ENCODE measurements at regions not wholly inside any gene's neighbourhood (a gene's known extent, or its start where the extent isn't known, plus 50 kb on each side); places are given as distances from the start of the nearest gene placed in this dataset.

DNA sequence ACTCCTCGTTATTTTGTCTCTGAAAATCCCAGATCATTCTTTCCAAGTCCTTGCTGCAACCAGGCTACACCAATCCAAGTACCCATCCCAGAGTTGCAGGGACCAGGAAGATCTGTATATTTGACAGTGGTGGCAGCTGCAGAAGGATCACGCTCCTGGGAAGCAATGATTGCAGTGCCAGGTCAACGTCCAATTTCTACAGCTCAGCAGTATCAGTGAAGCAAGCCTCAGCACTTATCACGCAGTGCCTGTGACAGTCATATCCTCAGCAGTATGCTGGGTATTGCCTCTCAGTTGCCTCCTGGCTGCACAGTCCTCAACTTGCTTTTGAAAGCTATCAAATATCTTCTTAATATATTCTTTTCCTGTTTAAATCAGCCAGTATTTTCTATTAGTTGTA lies 66.7 kb downstream of the BARHL2 start:
- no peak for DNase-seq

DNA sequence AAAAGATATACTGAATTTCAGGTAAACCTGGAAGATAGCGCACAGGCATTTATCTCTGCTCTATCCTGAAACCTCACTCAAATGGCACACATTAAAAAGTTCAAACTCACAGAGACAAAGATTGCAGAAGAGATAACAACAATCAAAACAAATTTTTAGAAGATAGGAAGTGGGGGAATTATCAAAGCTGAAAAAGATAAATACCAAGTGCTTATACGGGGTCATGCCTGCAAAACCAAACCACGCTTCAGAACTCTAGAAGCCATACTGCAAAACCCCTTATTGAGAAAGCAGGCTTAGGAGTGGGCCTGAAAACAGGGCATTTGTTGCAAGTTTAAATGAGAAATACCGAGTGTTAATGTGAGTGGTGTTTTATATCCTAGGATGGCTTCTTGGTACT lies 76.8 kb downstream of the BARHL2 start:
- no peak for DNase-seq

DNA sequence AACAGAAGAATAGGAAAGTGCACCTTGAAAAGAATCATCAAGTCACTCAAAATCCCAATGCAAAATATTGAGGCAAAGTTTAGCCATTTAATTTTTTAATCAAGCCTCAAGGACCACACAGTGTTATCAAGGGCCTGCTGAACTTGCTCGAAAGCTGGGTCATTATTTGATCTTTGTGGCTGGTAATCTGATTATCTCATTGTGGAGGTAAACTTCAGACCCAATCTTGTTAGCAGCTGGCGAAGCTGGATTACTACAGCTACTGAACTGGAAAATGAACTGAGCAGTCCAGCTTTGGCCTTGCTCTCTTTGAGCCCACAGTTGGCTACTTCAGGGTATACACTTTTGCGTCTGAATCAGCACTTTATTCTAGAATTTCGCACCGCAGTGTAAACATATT lies 94.4 kb downstream of the BARHL2 start:
- DNase-seq, result peak; percentile 98

DNA sequence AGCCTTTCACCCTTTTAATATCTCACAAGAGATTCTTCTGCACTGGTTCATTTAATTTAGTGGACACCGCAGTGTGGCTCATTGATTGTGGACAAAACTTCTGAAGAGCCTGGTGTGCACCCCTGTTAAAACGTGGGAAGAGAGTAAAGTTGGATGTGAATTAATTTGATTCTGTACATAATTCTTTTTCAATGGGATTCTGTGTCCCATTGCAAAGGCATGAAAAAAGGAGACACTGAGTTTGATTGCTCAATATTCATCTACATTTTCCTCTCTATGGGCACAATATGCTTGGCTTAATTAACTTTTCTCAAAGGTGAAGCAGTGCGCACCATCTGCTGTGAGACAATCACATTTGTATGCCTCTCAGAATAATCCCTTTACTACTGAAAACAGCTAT lies 95.1 kb downstream of the BARHL2 start:
- DNase-seq, result peak; percentile 94

DNA sequence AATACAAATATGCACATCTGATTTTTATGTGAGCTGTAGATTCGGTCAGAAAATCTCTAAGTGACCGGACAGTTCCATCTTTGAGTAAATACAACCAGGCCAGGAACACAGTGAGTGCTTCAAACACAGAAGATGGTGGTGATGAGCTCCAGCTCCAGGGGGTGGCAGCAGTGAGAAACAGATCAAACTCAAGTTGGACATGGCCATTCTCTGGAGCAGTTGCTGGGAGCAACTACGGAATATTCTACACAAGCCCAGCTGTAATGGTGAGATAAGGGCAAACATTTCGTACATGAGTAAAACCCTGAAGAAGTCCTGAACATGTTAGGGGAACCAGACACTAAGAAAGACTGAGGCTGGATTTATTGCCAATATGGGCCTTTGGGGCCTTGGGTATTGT lies 100.7 kb downstream of the BARHL2 start:
- peak; percentile 80 for DNase-seq

DNA sequence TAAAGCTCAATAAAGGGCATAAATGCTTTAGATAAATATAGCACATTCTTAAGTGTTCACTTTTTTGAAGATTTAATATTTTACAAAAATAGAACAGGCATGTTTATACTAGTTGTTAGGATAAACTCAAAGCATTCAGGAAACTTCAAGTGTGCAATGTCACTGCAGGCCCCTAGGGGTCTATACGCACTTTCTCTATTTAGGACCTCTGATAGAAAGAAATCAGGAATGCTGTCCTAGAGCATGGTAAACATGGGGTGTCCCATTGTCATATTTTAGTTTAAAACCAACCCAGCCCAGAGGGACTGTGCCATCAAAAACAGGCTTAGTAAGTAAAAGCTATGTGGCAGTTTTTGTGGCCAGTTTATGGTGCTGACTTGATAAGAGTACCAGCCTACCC lies 102.2 kb downstream of the BARHL2 start:
- peak; percentile 46 for DNase-seq

DNA sequence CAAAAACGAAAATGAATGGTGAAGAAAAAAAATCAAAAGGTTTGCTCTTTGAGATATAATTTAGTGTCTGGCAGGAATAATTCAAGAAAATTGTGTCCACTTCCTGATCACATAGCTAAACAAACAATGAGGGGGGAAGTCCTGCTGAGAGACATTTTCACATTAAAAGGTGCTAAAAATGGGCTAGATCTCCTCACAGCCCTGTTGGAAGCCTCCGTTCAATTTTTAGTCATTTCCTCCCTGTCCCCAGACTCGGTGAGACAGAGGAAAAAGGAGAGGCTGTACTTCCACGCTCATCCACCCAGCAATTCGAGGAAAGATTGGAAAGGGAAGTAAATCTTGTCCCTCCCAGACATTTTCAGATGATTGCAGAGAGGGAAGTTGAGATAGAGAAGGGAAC lies 103.7 kb downstream of the BARHL2 start:
- DNase-seq, result no peak

DNA sequence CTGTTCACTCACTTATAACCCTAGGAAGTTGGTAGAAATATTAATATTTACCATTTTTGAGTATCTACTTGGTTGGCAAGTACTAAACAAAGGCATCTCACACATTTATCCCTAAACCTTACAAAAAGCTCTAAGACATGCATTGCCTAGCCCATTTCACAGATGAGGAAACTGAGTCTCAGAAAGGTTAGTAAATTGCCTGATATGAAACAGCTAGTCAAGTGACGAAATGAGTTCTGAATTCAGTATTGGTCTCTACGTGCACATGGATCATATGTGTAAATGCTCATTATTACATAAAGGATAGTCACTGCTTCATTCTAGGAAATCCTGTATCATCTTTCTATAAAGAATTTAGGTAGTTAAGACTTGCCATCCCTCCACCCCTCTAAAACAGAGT lies 105.1 kb downstream of the BARHL2 start:
- no peak for DNase-seq

DNA sequence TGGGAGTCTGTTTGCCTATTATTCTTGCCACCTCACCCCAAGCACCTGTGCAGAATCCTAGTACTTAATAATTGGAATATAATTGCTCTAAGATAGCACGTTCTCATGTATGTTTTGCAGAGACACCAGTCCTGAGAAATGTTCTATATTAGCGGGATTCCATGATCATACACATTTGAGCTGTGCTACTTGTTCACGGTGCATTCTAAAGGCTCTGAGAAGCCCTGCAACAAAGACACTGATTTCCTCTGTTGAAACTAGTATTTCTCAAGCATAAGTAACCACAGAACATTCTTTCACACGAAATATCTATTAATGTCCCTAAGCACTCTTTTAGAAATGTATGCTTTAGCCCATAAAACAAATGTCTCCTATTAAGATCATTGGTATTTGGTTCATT lies 109.4 kb downstream of the BARHL2 start:
- DNase-seq, result no peak

DNA sequence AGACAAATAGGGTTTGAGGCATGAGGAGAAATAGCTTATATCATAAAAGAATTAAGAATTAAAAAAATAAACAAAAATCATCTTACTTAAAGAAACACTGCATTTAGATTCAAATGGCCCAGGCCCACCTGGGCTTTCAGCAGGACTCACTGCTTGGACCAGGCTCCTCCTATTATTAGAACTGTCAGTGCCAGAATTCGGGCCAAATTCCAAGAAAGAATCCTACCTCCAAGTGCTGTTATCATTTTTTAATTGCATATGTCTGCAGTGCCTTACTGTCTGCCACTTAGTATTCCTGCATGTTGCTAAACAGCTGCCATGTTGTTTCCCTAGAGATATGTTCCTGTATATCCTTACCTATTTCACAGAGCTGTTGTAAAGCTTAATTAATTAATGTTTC lies 112.0 kb downstream of the BARHL2 start:
- DNase-seq, result no peak

DNA sequence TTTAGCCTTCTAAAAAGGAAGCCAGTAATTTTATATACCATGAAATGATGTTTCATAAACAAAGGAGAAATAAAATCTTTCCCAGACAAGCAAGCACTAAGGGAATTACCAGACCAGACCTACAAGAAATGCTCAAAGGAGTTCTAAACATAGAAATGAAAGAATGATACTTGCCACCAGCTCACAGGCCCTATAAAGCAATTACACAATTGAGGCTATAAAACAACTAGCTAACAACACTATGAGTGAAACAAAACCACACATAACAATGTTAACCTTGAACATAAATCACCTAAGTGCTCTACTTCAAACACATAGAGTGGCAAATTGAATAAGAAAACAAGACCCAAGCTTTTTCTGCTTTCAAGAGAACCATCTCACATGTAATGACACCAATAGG lies 123.8 kb downstream of the BARHL2 start:
- no peak for DNase-seq

DNA sequence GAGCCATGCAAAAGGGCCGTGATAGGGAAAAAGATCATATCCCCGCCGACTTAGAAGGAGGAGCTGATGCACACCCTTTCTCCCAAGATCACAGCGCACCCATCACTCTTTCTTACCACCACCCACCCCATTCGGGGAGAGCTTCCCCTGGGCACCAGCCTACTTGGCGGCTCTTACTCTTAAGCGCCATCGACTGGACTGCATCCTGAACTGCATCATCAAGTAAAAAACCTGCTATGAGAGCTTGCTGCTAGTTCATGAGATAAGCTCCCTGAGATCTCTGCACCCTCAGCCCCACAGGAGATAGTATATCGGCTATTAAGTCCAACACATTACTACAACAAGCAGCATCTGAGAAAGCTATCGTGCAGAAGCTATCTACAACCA lies 125.1 kb downstream of the BARHL2 start:
- no peak for DNase-seq

DNA sequence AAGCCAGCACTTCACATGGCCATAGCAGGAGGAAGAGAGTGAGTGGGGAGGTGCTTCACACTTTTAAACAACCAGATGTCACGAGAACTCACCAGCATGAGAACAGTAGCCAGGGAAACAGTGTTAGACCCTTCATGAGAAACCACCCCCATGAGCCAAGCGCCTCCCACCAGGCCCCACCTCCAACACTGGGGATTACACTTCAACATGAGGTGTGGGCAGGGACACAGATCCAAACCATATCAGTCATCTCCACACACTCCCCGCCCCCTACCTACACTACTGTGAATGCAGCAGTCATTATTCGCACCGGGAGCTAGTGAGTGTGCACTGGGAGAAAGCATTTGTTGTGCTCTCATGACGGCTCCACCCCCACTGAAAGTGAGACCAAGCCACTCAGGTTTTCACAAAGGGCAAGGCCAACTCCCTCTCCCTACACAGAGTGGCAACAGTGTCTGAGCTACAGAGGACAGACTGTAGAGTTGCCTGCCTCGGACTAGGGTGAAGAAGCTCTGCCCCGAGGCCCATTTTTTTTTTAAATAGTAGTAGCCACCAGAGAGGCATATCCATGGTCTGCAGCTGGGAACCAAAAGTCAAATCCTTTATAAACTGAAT lies 125.6 kb downstream of the BARHL2 start:
- no peak for DNase-seq

DNA sequence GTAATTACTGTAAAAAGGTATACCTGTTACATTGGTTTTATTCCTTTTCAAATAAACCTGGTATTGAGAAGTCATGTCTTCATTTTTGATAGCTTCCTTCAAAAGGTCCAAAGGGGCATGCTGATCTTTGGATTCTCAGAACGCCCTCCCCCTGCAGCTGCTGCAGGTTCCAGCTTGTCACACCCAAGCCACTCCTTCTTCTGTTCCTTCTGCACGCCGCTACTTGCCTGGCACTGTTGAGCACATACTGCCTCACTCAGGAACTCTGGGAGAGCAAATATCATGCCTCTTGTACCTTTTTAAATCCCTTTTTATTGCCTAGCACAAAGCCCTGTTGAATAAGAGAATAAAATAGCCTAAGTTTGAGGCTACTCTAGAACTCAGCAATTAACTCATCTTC lies 136.9 kb downstream of the BARHL2 start:
- no peak for DNase-seq

DNA sequence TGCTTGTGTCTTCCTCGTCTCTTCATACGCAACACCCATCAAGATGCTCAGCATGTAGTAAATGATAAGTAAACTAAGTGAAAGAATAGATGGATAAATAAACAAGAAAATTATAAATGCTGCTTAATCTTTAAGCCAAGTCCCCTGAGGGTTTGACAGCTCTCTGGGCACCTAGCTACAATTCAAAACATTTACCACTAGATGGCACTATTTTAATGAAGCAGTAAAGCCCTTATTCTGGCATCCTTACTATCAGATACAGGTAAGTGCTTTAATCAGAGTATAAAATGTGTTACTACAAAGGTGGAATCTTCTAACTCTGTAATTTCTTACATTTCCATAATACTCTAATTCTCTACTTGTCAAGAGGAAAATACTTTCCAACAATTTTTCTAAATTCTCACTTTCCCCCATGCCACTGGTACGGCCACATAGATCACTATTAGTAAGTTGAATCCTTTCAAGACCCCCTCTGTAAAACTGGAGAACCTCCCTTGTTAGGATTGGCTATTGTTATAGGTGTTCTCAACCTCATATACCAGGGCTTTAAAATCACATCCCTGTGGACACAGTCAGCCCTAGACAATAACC lies 137.8 kb downstream of the BARHL2 start:
- peak; percentile 81 for DNase-seq

DNA sequence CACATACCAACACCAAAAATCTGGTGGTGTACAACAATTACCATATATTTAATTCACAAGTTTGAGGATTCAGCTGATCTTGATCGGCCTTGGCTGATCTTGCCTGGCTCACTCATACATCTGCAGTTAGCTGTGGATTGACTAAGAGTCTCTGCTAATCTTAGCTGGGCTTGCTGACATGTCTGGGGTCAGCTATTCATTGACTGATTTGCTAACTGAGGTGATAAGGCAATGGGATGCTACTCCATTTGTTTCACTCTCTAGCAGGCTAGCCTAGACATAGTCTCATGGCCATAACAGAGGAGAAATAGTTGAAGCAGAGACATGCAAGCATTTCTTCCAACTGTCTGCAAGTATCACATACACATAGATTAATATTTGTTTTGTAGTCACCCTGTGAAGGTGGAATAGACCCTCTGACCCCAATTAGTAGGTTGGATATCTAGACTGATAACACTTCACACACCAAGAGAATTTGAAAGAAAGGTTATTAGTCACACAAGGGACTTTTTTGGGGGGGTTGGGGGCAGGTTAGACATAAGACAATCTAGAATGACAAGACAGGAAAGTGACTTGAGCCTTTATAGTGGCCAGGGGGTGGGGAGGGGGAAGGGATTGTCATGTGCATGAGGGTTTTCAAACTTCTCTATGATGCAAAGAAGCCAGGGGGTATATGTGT lies 142.3 kb downstream of the BARHL2 start:
- DNase-seq, result no peak

DNA sequence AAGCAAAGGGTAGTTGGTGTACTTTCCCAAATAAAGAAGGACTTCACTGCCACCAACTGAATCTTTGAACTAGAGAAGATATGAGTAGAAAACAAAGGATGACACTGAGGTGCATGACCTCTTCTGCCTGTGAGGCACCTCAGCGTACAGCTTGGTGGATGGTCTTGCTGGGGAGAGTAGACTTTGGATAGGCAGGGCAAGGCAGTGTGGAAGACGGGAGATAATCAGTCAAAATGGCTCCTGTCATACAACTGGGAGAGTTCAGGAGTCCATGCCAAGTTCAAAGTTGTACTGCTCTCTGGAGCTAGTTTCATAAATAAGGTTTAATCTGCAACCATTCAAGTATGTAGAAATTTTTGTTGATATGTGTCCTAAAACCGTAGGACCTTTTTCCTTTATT lies 143.4 kb downstream of the BARHL2 start:
- DNase-seq, result no peak

DNA sequence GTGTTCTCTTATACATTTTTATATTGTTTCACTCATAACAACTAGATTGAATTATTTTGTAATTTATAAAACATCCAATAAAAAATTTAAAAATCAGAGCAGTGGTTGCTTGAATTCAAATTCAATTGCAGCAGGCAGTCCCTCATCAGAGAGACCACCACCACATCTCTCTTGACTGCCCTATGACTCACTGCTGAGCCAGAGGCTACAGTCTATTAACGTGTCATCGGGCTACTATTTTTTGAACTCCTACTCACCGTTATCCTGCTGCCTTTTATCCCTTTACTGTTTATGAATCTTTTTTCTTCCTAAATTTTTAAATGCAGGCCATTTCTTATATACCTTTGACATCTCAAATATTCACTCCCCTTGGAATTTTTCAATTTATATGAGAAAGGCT lies 144.7 kb downstream of the BARHL2 start:
- no peak for DNase-seq

DNA sequence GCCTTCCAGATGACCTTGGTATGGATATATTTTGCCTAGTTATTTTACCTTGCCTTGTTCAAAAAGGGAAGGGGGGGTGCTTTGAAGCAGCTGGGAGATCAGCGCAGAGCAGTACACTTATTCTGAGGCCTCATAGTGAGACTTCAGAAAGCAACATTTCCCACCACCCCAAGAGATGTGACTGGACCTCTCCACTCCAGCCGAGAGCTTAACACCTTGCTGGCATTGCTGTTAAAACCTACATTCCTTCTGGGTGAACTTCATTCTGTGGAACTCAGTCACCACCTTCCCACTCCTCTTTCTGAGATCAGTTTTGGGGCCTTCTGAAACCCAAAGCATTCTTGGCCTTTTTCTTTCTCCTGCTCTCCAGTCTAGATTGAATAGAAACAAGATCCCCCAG lies 148.7 kb downstream of the BARHL2 start:
- no peak for DNase-seq

DNA sequence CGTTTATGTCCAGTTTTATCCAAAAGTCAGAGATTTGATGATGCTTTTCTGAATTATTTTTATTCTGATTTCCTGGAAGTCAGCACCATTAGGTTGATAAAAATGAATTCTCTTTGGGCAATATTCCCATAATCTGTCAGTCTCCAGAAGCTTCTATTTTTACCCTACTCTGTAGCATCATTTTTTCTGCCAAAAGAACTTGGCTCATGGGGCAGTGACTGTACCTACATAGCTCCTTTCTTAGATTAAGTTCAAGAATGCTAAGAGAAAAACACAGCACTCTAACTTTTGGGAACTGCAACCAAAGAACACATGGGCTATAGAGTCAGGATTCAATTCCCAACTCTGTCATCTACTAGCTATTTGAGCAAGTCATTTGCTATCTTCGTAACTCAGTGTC lies 152.9 kb downstream of the BARHL2 start:
- no peak for DNase-seq

DNA sequence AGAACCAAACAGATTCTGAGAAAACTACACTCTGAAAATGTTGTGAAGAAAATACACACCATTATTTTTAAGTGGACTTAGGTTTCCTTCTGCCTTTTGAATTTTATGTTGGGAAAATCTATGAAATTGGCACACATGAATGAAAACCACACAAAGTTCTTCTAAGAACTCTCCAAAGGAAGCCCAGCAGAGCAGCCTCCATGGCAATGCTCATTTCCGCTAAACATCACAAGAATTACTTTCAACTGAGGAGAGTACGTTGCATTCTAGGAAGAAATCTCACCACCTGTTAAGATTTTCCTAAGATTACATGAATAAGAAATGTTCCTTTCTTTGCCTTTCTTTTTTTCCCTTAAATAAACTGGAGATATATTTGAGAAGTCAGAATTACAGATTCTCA lies 154.2 kb downstream of the BARHL2 start:
- DNase-seq, result no peak

DNA sequence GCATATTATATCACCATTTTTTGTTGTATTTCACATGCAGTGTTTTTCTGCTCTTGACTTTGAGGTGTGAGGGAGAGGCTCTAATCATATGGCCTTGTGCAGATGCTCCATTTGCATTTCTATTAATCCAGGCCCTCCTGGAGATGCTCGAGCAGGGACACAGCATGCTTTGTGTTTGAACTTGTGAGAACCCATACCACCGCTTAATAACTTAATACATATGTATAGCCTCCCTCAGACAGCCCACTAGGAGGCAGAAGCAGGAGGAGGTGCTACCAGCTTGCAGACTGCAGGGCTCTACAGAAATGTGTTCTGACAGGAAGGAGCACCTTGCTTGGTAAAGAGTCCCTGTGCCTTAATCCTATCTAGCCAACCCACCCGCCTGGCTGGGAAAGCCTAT lies 155.2 kb downstream of the BARHL2 start:
- DNase-seq, result peak; percentile 76

DNA sequence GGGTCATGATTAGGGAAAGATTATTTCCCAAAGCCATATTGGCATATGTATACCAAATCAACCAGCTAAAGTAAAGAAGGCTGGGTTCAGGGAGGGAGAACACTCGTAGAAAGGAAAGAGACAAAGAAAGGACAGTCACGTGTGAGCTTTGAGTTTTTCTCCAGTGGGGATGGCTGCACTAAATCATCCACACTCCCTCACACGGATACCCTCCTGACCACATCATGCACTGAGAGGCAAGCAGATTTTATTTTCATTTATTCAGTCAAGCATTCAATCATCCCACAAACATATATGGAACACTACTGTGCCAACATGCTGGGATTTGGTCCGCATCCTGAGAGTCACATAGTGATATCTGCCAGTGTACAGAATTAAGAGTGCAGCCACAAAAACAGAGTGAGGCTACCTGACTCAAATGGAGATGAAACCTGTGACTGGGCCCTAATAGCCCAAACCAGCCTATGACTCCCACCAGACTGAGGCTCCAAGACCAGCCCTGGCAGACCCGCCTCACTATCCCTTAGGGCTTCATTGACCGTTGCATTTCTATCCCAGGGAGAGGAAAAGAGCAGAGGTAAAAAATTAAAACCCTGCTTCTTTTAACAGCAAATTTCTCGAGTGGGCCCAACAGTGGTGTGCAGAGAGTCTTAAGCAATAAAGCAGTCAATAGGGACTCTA lies 155.9 kb downstream of the BARHL2 start:
- DNase-seq, result no peak

DNA sequence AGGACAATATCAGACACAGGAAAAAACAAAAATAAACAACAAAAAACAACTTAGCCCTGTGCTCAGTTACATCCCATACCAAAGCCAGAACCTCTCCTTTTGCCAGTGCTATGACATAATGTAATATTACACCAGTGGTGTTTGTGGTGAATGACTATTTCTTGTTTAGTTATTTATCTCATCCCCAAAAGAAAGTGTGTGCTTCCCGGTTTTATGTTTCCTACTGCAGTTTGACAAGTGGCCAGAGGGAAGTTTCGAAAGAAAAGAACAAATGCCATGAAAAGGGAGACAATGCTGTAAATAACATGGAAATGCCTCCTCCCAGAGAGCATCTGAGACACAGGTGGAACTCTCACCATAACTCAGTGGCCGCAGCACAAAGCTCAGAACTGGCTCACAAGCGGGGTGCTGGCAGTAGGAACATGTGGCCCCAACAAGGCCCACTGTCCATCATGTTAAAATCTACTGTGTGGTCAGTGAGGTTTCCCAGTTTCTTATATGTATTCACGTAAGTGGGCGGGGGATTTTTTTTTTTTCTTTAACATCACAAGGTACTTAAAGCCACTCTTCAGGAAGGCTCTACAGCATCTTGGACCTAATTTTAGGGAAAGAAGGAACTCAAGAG lies 158.2 kb downstream of the BARHL2 start:
- no peak for DNase-seq
